ENCODE measurements at regions not wholly inside any gene's neighbourhood (a gene's known extent, or its start where the extent isn't known, plus 50 kb on each side); places are given as distances from the start of the nearest gene placed in this dataset.
A peak's percentile ranks its signal among the peaks of the same experiment; 100 is the strongest.
"Not testable (repeated sequence)": the region's sequence is repeated elsewhere in the genome, so short reads cannot be mapped to it uniquely, and the experiment has no call there.

DNA sequence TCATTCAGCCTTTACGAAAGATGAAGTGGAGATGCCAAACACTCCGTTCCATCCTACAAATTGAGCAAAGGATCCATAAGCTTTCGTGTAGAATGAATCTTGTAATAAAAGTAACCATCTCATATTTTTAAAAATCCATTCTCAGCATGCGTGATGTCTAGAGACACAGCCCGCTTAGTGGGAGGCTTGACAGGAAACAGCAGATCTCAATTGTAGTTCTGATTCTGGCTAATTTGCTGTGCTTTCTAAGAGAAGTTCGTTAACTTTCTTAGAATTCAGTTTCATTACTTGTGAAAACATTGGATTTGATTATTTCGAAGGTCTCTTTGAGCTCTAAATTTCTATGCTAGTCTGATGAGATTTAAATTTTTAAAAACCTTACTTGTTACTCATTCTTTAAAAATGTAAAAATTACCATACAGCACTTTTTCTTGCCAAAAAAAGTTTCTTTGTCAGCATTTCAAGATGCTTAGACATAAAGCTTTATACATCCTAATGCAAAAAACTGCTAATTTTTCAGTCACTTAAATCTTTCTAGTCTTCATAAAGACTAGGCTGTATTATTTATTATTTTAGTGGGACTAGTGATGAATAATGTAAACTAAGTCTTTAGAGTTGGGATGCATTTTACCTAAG is 66.9 kb upstream of the NEIL3 start:
- Histone ChIP-seq H3K4me1 (ENCODE audit: control insufficient read depth, insufficient read depth, low read length) (no peaks in the 10 kb centered on the region), H3K27me3 (ENCODE audit: control insufficient read depth, insufficient read depth, low read length) (no peaks in the 10 kb centered on the region), H3K9me3 (replicated peaks; ENCODE audit: control insufficient read depth, low read depth, low read length) (no peaks in the 10 kb centered on the region), H3K27ac (ENCODE audit: low read length) (no peak overlapping the region), H3K4me3 (ENCODE audit: low read length) (no peak overlapping the region), H3K36me3 (ENCODE audit: control insufficient read depth, insufficient read depth, low read length) (no peaks in the 10 kb centered on the region)
- no peak for DNase-seq
- no CpG with 5 or more reads among the region's 7 CpGs for WGBS (ENCODE audit: insufficient coverage)

DNA sequence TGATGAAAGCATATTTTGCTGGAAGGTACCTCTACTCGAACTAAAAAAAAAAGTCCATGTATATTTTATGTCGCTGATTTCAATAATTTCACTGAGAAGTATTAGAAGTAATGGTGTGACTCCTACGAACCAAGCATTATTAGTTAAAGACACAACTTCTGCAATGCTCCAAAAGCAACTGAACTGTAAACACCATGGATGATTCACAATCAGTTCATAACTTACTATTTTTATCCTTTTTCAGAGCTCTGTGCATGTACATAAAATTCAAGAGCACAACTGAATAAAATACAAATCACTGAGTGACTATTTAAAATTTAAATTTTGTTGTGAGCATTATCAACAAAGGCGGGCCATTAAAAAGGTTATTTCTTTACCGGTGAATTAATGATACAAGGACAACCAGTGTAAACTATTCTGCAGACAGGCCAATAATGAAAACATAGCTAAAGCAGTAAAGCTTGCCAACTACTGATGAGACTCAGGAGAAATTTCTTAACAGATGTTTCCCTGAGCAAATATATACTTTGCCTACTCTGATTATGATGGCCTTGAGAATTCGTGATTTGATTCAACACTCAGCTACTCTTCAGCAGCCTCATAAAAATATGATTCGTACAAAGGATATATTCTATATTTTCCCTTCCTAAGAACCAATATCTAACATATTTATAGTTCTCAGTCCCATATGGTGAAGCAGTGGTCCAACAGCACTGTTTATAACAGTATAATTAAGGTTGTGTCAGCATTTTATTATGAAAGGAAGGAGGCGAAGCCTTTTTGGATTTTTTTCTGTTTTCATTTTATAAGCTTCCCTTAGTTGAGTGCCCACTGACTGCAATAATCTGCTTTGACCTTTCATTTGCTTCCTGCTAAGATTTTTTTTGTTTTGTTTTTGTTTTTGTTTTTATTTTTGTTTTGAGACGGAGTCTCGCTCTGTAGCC is 62.8 kb upstream of the NEIL3 start:
- H3K27me3 ChIP-seq (ENCODE audit: control insufficient read depth, insufficient read depth, low read length), result peaks cover 2% of the 10 kb centered on the region
- H3K4me3 ChIP-seq (ENCODE audit: low read length), result no peak overlapping the region
- no peaks in the 10 kb centered on the region for H3K36me3 ChIP-seq (ENCODE audit: control insufficient read depth, insufficient read depth, low read length)
- H3K4me1 ChIP-seq (ENCODE audit: control insufficient read depth, insufficient read depth, low read length), result no peaks in the 10 kb centered on the region
- peak overlapping the region; percentile 44 for H3K27ac ChIP-seq (ENCODE audit: low read length)
- peak; percentile 74 for DNase-seq
- no CpG with 5 or more reads among the region's 10 CpGs for WGBS (ENCODE audit: insufficient coverage)
- no peaks in the 10 kb centered on the region for H3K9me3 ChIP-seq (replicated peaks; ENCODE audit: control insufficient read depth, low read depth, low read length)

DNA sequence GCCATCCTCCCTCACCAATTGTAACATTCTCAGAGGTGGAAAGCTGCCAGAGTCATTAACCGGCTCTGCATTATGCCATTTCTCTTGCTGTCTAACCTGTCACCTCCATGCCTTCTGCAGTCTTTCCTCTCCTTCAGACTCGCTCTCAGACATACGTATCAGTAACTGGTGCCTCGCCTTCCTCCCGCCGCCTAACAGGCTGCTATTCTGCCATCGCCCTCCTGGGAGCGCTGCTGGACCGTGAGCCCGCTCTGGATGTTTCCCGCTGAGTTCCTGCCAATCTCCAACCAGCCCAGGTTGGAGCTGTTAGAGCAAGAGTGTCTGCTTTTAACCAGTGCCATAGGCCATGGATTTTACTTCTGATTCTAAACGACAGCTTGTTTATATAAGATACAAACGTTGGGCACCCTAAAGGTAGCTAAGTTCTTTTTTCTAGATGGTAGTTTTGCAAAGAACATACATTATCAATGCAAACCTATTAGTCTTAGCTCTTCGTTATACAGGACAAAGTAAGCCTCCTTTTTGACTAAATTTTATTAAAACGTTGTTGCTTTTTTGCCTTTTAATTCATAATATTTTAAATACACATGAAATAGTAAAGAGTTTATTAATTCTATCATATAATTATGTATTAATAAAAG is 59.5 kb upstream of the NEIL3 start:
- Histone ChIP-seq H3K9me3 (replicated peaks; ENCODE audit: control insufficient read depth, low read depth, low read length) (no peaks in the 10 kb centered on the region), H3K27me3 (ENCODE audit: control insufficient read depth, insufficient read depth, low read length) (peaks cover 2% of the 10 kb centered on the region), H3K4me1 (ENCODE audit: control insufficient read depth, insufficient read depth, low read length) (no peaks in the 10 kb centered on the region), H3K4me3 (ENCODE audit: low read length) (no peak overlapping the region), H3K36me3 (ENCODE audit: control insufficient read depth, insufficient read depth, low read length) (no peaks in the 10 kb centered on the region), H3K27ac (ENCODE audit: low read length) (no peak overlapping the region)
- DNase-seq, result peak; percentile 54
- WGBS (ENCODE audit: insufficient coverage), result 4% methylated on average over 6 of the region's 15 CpGs

DNA sequence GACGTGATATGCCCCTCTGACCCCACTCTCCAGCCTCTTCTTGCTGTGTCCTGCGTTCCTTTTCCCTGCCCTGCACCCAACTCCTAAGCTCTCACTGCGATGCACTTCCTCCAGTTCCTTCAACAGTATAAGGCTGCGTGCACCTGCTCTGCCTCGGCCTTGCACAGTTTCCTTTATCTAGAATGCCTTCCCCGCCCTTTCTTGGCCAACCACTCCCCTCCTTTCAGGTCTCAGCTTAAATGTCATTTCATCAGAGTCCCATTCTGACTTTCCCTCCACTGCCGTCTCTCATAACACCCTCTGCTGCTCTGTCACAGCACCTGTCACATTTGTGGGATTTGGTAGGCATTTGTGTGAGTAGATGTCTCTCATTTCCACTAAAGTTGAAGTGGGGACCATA is 58.4 kb upstream of the NEIL3 start:
- H3K4me1 ChIP-seq (ENCODE audit: control insufficient read depth, insufficient read depth, low read length), result no peaks in the 10 kb centered on the region
- WGBS (ENCODE audit: insufficient coverage), result 64% methylated on average over 6 of the region's 7 CpGs

DNA sequence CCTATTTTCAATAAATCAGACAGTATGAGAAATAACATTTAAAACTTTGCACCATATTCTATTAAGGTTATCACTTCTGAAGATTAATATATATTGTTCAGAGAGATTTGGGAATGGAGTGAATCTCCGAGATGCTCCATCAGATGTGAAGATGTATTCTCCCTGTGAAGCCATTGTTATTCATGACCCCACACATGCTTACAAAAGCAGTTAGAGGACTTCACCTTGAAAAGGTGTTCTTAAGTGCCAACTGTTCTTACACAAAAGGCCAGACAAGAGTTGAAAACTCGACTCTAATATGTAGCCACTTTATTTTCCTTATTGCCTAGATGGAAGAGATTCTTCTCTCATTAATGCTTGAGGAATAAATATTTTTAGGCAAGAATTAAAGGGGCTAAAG is 54.3 kb upstream of the NEIL3 start:
- no peaks in the 10 kb centered on the region for H3K9me3 ChIP-seq (replicated peaks; ENCODE audit: control insufficient read depth, low read depth, low read length)
- no peak for DNase-seq
- no peaks in the 10 kb centered on the region for H3K36me3 ChIP-seq (ENCODE audit: control insufficient read depth, insufficient read depth, low read length)
- no peak overlapping the region for H3K4me3 ChIP-seq (ENCODE audit: low read length)
- no peaks in the 10 kb centered on the region for H3K4me1 ChIP-seq (ENCODE audit: control insufficient read depth, insufficient read depth, low read length)
- WGBS (ENCODE audit: insufficient coverage), result no CpG with 5 or more reads among the region's 2 CpGs
- H3K27ac ChIP-seq (ENCODE audit: low read length), result no peak overlapping the region
- no peaks in the 10 kb centered on the region for H3K27me3 ChIP-seq (ENCODE audit: control insufficient read depth, insufficient read depth, low read length)

More for the DNA sequence above, 58.4 kb upstream of the NEIL3 start:
- Histone ChIP-seq H3K9me3 (replicated peaks; ENCODE audit: control insufficient read depth, low read depth, low read length) (no peaks in the 10 kb centered on the region), H3K36me3 (ENCODE audit: control insufficient read depth, insufficient read depth, low read length) (no peaks in the 10 kb centered on the region), H3K4me3 (ENCODE audit: low read length) (no peak overlapping the region), H3K27ac (ENCODE audit: low read length) (no peak overlapping the region), H3K27me3 (ENCODE audit: control insufficient read depth, insufficient read depth, low read length) (peaks cover 2% of the 10 kb centered on the region)
- DNase-seq, result no peak

DNA sequence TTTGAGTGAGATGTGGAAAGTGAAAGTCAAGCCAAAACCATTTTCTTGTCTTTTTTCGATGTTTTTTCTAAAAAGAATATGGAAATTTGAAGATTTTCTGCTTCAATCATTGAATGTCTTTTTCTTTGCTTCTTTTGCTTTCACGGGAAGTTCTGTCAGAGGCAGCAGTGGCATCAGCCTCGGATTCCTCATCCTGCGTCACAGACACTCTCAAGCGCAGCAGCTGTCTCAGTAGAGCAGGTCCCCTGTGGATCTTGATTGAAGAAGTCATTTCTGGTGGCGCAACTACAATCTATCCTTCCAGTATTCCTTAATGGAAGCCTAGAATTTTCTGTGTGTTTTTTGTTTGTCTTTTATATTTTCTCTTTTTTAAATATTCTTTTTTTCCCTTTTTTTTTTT is 52.7 kb upstream of the NEIL3 start:
- H3K27ac ChIP-seq (ENCODE audit: low read length), result no peak overlapping the region
- H3K9me3 ChIP-seq (replicated peaks; ENCODE audit: control insufficient read depth, low read depth, low read length), result no peaks in the 10 kb centered on the region
- no peak for DNase-seq
- H3K36me3 ChIP-seq (ENCODE audit: control insufficient read depth, insufficient read depth, low read length), result no peaks in the 10 kb centered on the region
- no peak overlapping the region for H3K4me3 ChIP-seq (ENCODE audit: low read length)
- H3K27me3 ChIP-seq (ENCODE audit: control insufficient read depth, insufficient read depth, low read length), result no peaks in the 10 kb centered on the region
- 83% methylated on average over 1 of the region's 6 CpGs for WGBS (ENCODE audit: insufficient coverage)
- H3K4me1 ChIP-seq (ENCODE audit: control insufficient read depth, insufficient read depth, low read length), result no peaks in the 10 kb centered on the region

DNA sequence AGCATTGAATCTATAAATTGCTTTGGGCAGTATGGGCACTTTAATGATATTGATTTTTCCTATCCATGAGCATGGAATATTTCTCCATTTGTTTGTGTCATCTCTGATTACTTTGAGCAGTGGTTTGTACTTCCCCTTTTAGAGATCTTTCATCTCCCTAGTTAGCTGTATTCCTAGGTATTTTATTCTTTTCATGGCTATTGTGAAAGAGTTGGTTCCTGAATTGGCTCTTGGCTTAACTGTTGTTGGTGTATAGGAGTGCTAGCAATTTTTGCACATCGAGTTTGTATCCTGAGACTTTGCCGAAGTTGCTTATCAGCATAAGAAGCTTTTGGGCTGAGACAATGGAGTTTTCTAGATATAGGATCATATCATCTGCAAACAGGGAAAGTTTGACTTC is 50.2 kb upstream of the NEIL3 start:
- WGBS (ENCODE audit: insufficient coverage), result no CpG with 5 or more reads among the region's 2 CpGs
- H3K27me3 ChIP-seq (ENCODE audit: control insufficient read depth, insufficient read depth, low read length); H3K27ac ChIP-seq (ENCODE audit: low read length); H3K4me1 ChIP-seq (ENCODE audit: control insufficient read depth, insufficient read depth, low read length); H3K9me3 ChIP-seq (replicated peaks; ENCODE audit: control insufficient read depth, low read depth, low read length); H3K36me3 ChIP-seq (ENCODE audit: control insufficient read depth, insufficient read depth, low read length); H3K4me3 ChIP-seq (ENCODE audit: low read length); DNase-seq: not testable (repeated sequence)

Data from muscle of leg (tissue), 3 donors.